Activated CD8-positive, alpha-beta T cell treated with anti-CD3 and anti-CD28 coated beads, Interleukin-2, amount 10 ng/mL, durations not matched to agents 7 days and 5 days (primary cell): ENCODE measurements at regions not wholly inside any gene's neighbourhood (a gene's known extent, or its start where the extent isn't known, plus 50 kb on each side); places are given as distances from the start of the nearest gene placed in this dataset.

Experiments
- ATAC-seq: fragments of 150-1000 bp; cut with Tn5 transposase; one replicate; pipeline ENCODE4 v1.10.0; 2021; ENCODE audit warnings: moderate library complexity
- CTCF ChIA-PET: fragments of 350-600 bp; sonication (Branson Sonifier 250); formaldehyde crosslinking; loops from one replicate; lab custom pipeline; 2021; ENCODE audit warnings: antibody characterized with exemption; lab: Charles Lee
- POLR2A ChIA-PET: fragments of 350-600 bp; sonication (Branson Sonifier 250); formaldehyde crosslinking; loops from one replicate; lab custom pipeline; 2021; ENCODE audit warnings: antibody characterized with exemption; lab: Charles Lee
- DNase-seq: peaks from one replicate; pipeline ENCODE4 v3.0.0-alpha.2; 2020
- H3K27ac Mint-ChIP-seq: one replicate; pipeline ENCODE4 v1.8.0; 2021; ENCODE audit warnings: mild to moderate bottlenecking, mixed read lengths
- H3K27me3 Mint-ChIP-seq: one replicate; pipeline ENCODE4 v1.8.0; 2021; ENCODE audit warnings: low read depth, mixed read lengths
- H3K36me3 Mint-ChIP-seq: one replicate; pipeline ENCODE4 v1.8.0; 2021; ENCODE audit warnings: low read depth, mixed read lengths
- H3K4me1 Mint-ChIP-seq: one replicate; pipeline ENCODE4 v1.8.0; 2021; ENCODE audit warnings: low read depth, mixed read lengths
- H3K4me3 Mint-ChIP-seq: one replicate; pipeline ENCODE4 v1.8.0; 2021; ENCODE audit warnings: mild to moderate bottlenecking, mixed read lengths
- H3K9me3 Mint-ChIP-seq: one replicate; pipeline ENCODE4 v1.8.0; 2022; ENCODE audit warnings: mixed read lengths; ENCODE audit not compliant: insufficient read depth

DNA sequence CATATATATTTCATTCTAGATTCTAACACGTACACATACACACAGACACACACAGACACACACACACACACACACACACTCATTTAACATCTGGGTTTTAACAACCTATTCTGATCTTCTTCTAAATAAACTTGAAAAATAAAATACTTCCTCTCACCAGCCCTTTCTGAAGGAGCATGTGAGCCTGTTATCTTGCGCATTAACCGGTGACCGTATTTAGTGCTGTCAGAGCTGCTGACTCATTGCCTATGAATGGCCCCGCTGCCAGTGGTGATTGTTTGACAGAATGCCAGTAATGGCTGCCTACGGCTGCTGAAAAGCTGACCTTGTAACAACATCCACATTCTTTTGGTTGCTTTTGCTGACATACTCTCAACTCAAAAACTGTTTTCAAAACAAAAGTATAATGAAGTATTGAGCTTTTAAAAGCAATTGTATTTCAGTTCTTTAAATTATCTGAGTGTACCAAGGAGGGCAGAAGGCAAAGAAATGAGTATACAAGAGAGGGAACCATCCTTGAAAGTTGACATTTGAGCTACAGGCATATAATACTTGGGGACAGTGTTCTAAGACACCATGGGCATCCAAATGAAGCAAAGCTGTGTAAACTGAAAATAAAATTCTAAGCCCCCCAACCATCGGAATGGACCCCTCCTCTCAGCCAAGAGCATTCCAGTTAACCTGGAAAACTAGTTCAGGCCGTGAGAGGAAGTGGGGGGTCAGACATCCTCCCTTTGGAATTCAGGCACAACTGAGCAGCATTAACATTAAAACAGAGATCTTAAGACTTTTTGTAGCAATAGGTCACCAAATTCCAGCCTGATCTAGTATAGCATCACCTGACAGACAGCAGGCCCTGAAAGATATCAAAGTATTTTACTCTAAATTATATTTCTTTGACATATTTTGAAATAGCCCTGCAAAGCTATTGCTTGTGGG is 50.2 kb upstream of the DTNA start:
- H3K36me3 Mint-ChIP-seq: no peaks in the 10 kb centered on the region
- DNase-seq: no peak
- H3K27ac Mint-ChIP-seq: no peak overlapping the region
- no peaks in the 10 kb centered on the region for H3K4me1 Mint-ChIP-seq
- no peak for ATAC-seq
- ChIA-PET CTCF (interaction anchor here (1.0 to 2.7 kb wide), 4 partner anchors 13 to 537 kb away, joined by 3 to 11 read pairs (median 6); no protein-coding TSS in a partner anchor), POLR2A (no interaction called here)
- H3K9me3 Mint-ChIP-seq: no peaks in the 10 kb centered on the region
- no peak overlapping the region for H3K4me3 Mint-ChIP-seq
- H3K27me3 Mint-ChIP-seq: peaks cover 12% of the 10 kb centered on the region
